ENCODE measurements at regions not wholly inside any gene's neighbourhood (a gene's known extent, or its start where the extent isn't known, plus 50 kb on each side); places are given as distances from the start of the nearest gene placed in this dataset.

GRCh38 chr3:71881041-71881440 is 96.1 kb upstream of the PROK2 start:
- no peaks in the 10 kb centered on the region for H3K4me1 ChIP-seq (replicated peaks; ENCODE audit: insufficient read depth)
- H2AFZ ChIP-seq = no peak overlapping the region
- peaks cover 23% of the 10 kb centered on the region; the same call in 1 of the 2 replicates for H3K27me3 ChIP-seq (ENCODE audit: insufficient read depth, low read depth)
- H3K36me3 ChIP-seq (ENCODE audit: low read depth) = no peaks in the 10 kb centered on the region
- no peak overlapping the region for H3K4me3 ChIP-seq
- H3K27ac ChIP-seq = no peak overlapping the region
- no peak overlapping the region for H3K4me2 ChIP-seq
- intact Hi-C loops (cut with micrococcal nuclease; ENCODE audit: unreplicated experiment) = no loop called here
- POLR2A ChIA-PET (ENCODE audit: unreplicated experiment) = no interaction called here
- no peaks in the 10 kb centered on the region for H3K79me2 ChIP-seq (ENCODE audit: low read depth)
- CTCF ChIA-PET = no interaction called here
- H4K20me1 ChIP-seq (ENCODE audit: insufficient read depth) = no peaks in the 10 kb centered on the region
- TF ChIP-seq CTCF (conservative IDR thresholded peaks at IDR 0.05) (no peak), EZH2 (IDR thresholded peaks at IDR 0.05; ENCODE audit: low read depth) (no peak)
- no peaks in the 10 kb centered on the region for H3K9me3 ChIP-seq (ENCODE audit: insufficient read depth, low read depth)
- H3F3A ChIP-seq (ENCODE audit: insufficient read depth, low read depth) = no peaks in the 10 kb centered on the region
- DNase-seq = no peak
- H3K9me2 ChIP-seq (ENCODE audit: insufficient read depth) = no peaks in the 10 kb centered on the region
- no TSS peak for BruUV-seq (replicated peaks)

GRCh38 chr3:71879089-71879488 is 94.1 kb upstream of the PROK2 start:
- no peaks in the 10 kb centered on the region for H3K9me3 ChIP-seq (ENCODE audit: insufficient read depth, low read depth)
- no peak overlapping the region for H3K4me3 ChIP-seq
- no peaks in the 10 kb centered on the region for H3K79me2 ChIP-seq (ENCODE audit: low read depth)
- CTCF ChIA-PET = no interaction called here
- H3K27ac ChIP-seq = no peak overlapping the region
- no peak for DNase-seq
- TF ChIP-seq CTCF (conservative IDR thresholded peaks at IDR 0.05) (no peak), EZH2 (IDR thresholded peaks at IDR 0.05; ENCODE audit: low read depth) (no peak)
- POLR2A ChIA-PET (ENCODE audit: unreplicated experiment) = no interaction called here
- peaks cover 23% of the 10 kb centered on the region; the same call in 1 of the 2 replicates for H3K27me3 ChIP-seq (ENCODE audit: insufficient read depth, low read depth)
- no peaks in the 10 kb centered on the region for H3F3A ChIP-seq (ENCODE audit: insufficient read depth, low read depth)
- H2AFZ ChIP-seq = no peak overlapping the region
- H3K4me1 ChIP-seq (replicated peaks; ENCODE audit: insufficient read depth) = no peaks in the 10 kb centered on the region
- intact Hi-C loops (cut with micrococcal nuclease; ENCODE audit: unreplicated experiment) = no loop called here
- no peaks in the 10 kb centered on the region for H3K36me3 ChIP-seq (ENCODE audit: low read depth)
- no peaks in the 10 kb centered on the region for H4K20me1 ChIP-seq (ENCODE audit: insufficient read depth)
- no peak overlapping the region for H3K4me2 ChIP-seq
- no TSS peak for BruUV-seq (replicated peaks)
- no peaks in the 10 kb centered on the region for H3K9me2 ChIP-seq (ENCODE audit: insufficient read depth)

GRCh38 chr3:71876135-71877105 is 91.5 kb upstream of the PROK2 start:
- no peak overlapping the region for H3K27ac ChIP-seq
- no TSS peak for BruUV-seq (replicated peaks)
- no peaks in the 10 kb centered on the region for H4K20me1 ChIP-seq (ENCODE audit: insufficient read depth)
- H3K9me2 ChIP-seq (ENCODE audit: insufficient read depth) = no peaks in the 10 kb centered on the region
- no peaks in the 10 kb centered on the region for H3K9me3 ChIP-seq (ENCODE audit: insufficient read depth, low read depth)
- H3K27me3 ChIP-seq (ENCODE audit: insufficient read depth, low read depth) = peaks cover 23% of the 10 kb centered on the region; the same call in 1 of the 2 replicates
- H3K79me2 ChIP-seq (ENCODE audit: low read depth) = no peaks in the 10 kb centered on the region
- no peaks in the 10 kb centered on the region for H3K36me3 ChIP-seq (ENCODE audit: low read depth)
- intact Hi-C loops (cut with micrococcal nuclease; ENCODE audit: unreplicated experiment) = no loop called here
- TF ChIP-seq CTCF (conservative IDR thresholded peaks at IDR 0.05) (no peak), EZH2 (IDR thresholded peaks at IDR 0.05; ENCODE audit: low read depth) (no peak)
- ChIA-PET POLR2A (ENCODE audit: unreplicated experiment) (interaction anchor here (0.7 kb wide), 1 partner anchor 846 kb away, joined by 3 read pairs; no protein-coding TSS in a partner anchor), CTCF (interaction anchor here (0.6 kb wide), 1 partner anchor 950 kb away, joined by 8 read pairs; no protein-coding TSS in a partner anchor)
- no peak overlapping the region for H3K4me3 ChIP-seq
- H3F3A ChIP-seq (ENCODE audit: insufficient read depth, low read depth) = no peaks in the 10 kb centered on the region
- no peaks in the 10 kb centered on the region for H3K4me1 ChIP-seq (replicated peaks; ENCODE audit: insufficient read depth)
- H2AFZ ChIP-seq = no peak overlapping the region
- DNase-seq = no peak
- H3K4me2 ChIP-seq = no peak overlapping the region
